K562 (cell line): ENCODE measurements at regions not wholly inside any gene's neighbourhood (a gene's known extent, or its start where the extent isn't known, plus 50 kb on each side); places are given as distances from the start of the nearest gene placed in this dataset.

Experiments used
- JUN ChIP-seq, 2 experiments: sonication (generic) in 1 of 2; formaldehyde crosslinking in 1 of 2; IDR thresholded peaks; 2 replicates each; pipeline versions ENCODE4 v1.6.1 to v1.8.0; 2012 to 2022; ENCODE audit warnings: borderline replicate concordance in 2 of 2, mild to moderate bottlenecking in 2 of 2, improper control_type of control experiment in 1 of 2, low read depth in 1 of 2, low read length in 1 of 2, missing genetic modification reagents in 1 of 2
- NKRF ChIP-seq: fragments of 450-650 bp; IDR thresholded peaks from 2 replicates; pipeline ENCODE4 v1.6.1; 2016; ENCODE audit warnings: borderline replicate concordance
- ZBTB34 ChIP-seq: fragments of 250-450 bp; sonication (Bioruptor Pico); IDR thresholded peaks from 2 replicates; pipeline ENCODE4 v1.8.0; 2021; ENCODE audit warnings: mild to moderate bottlenecking, moderate library complexity
- ZEB2 ChIP-seq: fragments of 450-650 bp; IDR thresholded peaks from 2 replicates; pipeline ENCODE4 v1.6.1; 2016

- TF ChIP-seq JUN (IDR thresholded peaks at IDR 0.05; ENCODE audit: borderline replicate concordance, low read depth, low read length) (no peak), JUN (CRISPR knock-in tag; IDR thresholded peaks at IDR 0.05; ENCODE audit: borderline replicate concordance) (no peak), ZBTB34 (CRISPR knock-in tag) (no peak), ZEB2 (no peak), NKRF (no peak)
These were observed 521.1 kb downstream of the GATA3 start for GRCh38 chr10:8575620-8576019.
